Ishikawa (cell line): ENCODE measurements at regions not wholly inside any gene's neighbourhood (a gene's known extent, or its start where the extent isn't known, plus 50 kb on each side); places are given as distances from the start of the nearest gene placed in this dataset.

Experiments
- CEBPB ChIP-seq: IDR thresholded peaks from 2 replicates; pipeline ENCODE4 v1.6.1; 2012
- CREB1 ChIP-seq: IDR thresholded peaks from 2 replicates; pipeline ENCODE4 v1.6.1; 2012; ENCODE audit warnings: low read depth
- EGR1 ChIP-seq: IDR thresholded peaks from 2 replicates; pipeline ENCODE4 v1.6.1; 2012
- EP300 ChIP-seq: IDR thresholded peaks from 2 replicates; pipeline ENCODE4 v1.6.1; 2012; ENCODE audit warnings: borderline replicate concordance
- FOXM1 ChIP-seq: IDR thresholded peaks from 2 replicates; pipeline ENCODE4 v1.6.1; 2012; ENCODE audit warnings: low read depth, borderline replicate concordance
- NFIC ChIP-seq: IDR thresholded peaks from 2 replicates; pipeline ENCODE4 v1.6.1; 2012
- RAD21 ChIP-seq: IDR thresholded peaks from 2 replicates; pipeline ENCODE4 v1.6.1; 2012; ENCODE audit warnings: low read depth
- TAF1 ChIP-seq: IDR thresholded peaks from 2 replicates; pipeline ENCODE4 v1.6.1; 2012; ENCODE audit warnings: low read depth, mild to moderate bottlenecking
- TCF12 ChIP-seq: IDR thresholded peaks from 2 replicates; pipeline ENCODE4 v1.6.1; 2012; ENCODE audit warnings: low read depth
- TEAD4 ChIP-seq: IDR thresholded peaks from 2 replicates; pipeline ENCODE4 v1.6.1; 2012
- YY1 ChIP-seq: IDR thresholded peaks from 2 replicates; pipeline ENCODE4 v1.6.1; 2012; ENCODE audit warnings: low read depth
- ZBTB7A ChIP-seq: IDR thresholded peaks from 2 replicates; pipeline ENCODE4 v1.6.1; 2012; ENCODE audit warnings: low read depth
- TF ChIP-seq, protein P1 (sequence below): IDR thresholded peaks from 2 replicates; pipeline ENCODE4 v1.6.1; 2012
- TF ChIP-seq, protein P2 (sequence below): IDR thresholded peaks from 2 replicates; pipeline ENCODE4 v1.6.1; 2012
- TF ChIP-seq, protein P3 (sequence below): IDR thresholded peaks from 2 replicates; pipeline ENCODE4 v1.6.1; 2012; ENCODE audit warnings: low read depth, mild to moderate bottlenecking

DNA sequence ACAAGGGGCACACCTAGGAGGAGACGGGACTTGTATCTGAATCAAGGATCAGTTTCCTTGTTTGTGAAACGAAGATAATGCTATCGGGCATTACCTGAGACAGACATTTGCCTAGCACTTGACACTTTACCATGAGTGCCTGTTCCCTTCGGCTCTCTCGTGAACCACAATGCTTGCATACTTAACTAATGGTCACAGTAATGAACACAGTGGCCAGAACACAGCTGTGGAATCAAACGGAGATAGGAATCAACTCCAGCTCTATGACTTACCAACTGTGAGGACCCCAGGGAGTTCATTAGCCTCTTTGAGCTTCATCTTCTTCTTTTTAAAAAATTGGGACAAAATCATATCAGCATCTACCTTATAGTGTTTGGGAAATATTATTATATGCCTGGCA lies 207.8 kb downstream of the DRD1 start:
- TF ChIP-seq FOXM1 (no peak), CEBPB (no peak), CREB1 (no peak), YY1 (no peak), TCF12 (no peak), EP300 (no peak), RAD21 (no peak), NFIC (no peak), TEAD4 (no peak), ZBTB7A (no peak), TAF1 (no peak), EGR1 (no peak)
- TF ChIP-seq, protein P1, sequence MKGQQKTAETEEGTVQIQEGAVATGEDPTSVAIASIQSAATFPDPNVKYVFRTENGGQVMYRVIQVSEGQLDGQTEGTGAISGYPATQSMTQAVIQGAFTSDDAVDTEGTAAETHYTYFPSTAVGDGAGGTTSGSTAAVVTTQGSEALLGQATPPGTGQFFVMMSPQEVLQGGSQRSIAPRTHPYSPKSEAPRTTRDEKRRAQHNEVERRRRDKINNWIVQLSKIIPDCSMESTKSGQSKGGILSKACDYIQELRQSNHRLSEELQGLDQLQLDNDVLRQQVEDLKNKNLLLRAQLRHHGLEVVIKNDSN = no peak
- TF ChIP-seq, protein P2, sequence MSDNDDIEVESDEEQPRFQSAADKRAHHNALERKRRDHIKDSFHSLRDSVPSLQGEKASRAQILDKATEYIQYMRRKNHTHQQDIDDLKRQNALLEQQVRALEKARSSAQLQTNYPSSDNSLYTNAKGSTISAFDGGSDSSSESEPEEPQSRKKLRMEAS = no peak
- TF ChIP-seq, protein P3, sequence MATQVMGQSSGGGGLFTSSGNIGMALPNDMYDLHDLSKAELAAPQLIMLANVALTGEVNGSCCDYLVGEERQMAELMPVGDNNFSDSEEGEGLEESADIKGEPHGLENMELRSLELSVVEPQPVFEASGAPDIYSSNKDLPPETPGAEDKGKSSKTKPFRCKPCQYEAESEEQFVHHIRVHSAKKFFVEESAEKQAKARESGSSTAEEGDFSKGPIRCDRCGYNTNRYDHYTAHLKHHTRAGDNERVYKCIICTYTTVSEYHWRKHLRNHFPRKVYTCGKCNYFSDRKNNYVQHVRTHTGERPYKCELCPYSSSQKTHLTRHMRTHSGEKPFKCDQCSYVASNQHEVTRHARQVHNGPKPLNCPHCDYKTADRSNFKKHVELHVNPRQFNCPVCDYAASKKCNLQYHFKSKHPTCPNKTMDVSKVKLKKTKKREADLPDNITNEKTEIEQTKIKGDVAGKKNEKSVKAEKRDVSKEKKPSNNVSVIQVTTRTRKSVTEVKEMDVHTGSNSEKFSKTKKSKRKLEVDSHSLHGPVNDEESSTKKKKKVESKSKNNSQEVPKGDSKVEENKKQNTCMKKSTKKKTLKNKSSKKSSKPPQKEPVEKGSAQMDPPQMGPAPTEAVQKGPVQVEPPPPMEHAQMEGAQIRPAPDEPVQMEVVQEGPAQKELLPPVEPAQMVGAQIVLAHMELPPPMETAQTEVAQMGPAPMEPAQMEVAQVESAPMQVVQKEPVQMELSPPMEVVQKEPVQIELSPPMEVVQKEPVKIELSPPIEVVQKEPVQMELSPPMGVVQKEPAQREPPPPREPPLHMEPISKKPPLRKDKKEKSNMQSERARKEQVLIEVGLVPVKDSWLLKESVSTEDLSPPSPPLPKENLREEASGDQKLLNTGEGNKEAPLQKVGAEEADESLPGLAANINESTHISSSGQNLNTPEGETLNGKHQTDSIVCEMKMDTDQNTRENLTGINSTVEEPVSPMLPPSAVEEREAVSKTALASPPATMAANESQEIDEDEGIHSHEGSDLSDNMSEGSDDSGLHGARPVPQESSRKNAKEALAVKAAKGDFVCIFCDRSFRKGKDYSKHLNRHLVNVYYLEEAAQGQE = no peak

DNA sequence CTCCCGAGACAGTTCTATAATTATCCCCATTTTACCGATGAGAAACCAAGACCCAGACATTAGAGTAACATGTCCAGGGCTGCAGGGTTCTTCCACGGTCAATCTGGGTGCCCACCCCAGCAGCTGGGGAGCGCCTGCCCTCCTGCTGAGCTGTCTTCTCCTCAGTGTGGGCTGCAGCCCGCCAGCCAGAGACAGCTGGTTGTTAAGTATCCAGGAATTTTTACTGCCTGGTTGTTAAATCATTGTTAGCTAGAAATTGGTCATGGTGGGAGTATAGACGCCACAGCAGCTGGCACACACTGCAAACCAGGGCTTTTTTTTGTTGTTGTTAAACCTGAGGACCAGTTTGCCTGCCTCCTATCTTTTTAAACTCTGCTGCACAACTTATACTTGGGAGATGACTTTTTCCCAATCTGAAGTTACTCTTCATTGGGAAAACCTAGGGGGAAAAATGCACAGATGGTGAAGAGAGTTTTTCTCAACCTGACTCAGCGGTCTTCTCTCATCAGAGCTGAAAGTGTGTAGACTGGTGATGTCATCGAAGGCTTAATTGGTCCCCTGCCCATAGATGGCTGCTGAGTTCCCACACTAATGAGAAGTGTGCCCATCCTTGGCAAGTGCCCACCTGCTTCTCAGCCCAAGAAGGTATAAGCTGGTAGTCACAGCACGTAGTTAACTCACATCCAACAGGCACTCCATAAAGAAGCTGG lies 208.6 kb downstream of the DRD1 start:
- TF ChIP-seq FOXM1 (no peak), CEBPB (no peak), YY1 (no peak), TEAD4 (no peak), TCF12 (no peak)

DNA sequence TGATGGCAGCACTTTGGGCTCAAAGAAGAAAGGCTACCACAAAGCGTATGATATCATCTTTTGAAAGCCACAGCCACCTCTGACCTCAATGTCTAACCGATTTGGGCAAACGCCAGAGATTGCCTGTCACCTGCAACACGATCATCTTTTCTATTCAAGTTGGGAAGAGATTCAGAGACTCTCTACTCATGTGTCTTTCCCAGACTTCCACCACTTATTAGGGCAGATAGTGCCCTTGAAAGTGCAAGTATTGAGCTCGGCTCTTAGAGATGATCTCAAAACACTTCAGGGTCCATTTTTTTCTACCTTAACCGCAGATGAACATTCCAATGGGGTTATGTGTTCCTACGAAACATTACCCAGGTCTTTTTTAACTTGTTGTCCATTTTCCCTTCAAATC lies 213.7 kb downstream of the DRD1 start:
- no peak for TF ChIP-seq TCF12
- no peak for TF ChIP-seq CEBPB
- TF ChIP-seq CREB1 = no peak
- no peak for TF ChIP-seq TEAD4
- no peak for TF ChIP-seq FOXM1
- TF ChIP-seq, protein P1 = no peak
- TF ChIP-seq, protein P3 = no peak
- TF ChIP-seq NFIC = no peak
- no peak for TF ChIP-seq EGR1

DNA sequence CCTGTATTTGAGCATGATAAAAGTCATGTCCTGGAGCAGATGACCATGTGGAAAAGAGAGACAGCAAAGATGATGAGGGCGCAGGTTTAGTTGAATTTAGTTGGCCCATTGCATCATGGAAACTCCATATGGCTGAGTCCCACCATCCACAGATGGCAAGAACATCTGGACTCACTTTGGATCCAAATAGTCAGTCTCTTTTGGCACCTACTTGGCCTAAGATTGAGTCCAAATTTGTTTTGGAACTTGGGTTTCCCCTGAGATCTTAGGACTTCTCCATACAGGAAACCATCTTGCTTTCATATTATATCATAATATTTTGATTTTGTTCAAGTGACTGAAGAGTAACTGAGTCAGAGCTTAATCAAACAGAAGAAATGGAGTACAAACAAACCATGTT lies 217.5 kb downstream of the DRD1 start:
- TF ChIP-seq, protein P2 = no peak
- TF ChIP-seq TEAD4 (no peak), YY1 (no peak), ZBTB7A (no peak), EGR1 (no peak), CREB1 (no peak), NFIC (no peak), TAF1 (no peak)
- TF ChIP-seq, protein P1 = no peak

DNA sequence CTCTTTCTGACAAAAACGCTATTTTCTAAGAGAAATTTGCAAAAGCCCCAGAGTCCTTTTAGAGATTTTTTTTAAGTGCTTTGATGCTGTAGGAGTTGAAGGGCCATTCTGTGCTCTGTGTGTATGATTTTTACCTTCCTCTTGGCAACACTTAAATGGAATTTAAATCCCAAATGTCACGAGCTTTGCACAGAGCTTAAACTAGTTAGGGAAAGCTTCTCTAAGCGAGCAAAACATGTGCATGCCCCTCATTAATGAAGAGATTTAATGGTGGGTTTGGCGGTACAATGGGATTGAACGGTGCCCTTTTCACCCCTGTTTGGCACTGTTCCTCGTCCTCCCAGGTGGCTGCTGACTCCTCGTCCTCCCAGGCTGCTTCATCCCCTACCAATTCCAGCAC lies 220.7 kb downstream of the DRD1 start:
- no peak for TF ChIP-seq CREB1
- no peak for TF ChIP-seq EP300
- TF ChIP-seq, protein P2 = no peak
- TF ChIP-seq TCF12 = no peak
- no peak for TF ChIP-seq RAD21
- TF ChIP-seq NFIC = no peak
- TF ChIP-seq EGR1 = no peak
- no peak for TF ChIP-seq TEAD4

DNA sequence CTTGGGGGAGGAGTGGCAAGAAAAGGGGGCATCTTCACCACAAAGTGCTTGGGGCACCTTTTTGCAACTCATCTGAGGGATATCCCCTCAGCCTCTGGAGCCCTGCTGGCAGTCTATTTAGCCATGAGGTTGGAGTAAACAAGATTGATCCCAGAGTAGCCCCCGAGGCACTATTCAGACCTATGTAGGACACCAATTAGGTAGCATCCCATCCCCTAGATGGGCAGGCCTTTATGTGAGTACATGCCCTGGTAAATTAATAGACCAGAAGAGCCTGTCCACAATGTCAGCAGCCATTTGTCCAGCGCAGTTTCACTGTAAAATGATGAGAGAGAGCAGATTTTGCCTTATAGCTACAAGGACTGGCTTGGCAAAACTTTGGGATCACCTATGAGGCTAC lies 221.4 kb downstream of the DRD1 start:
- TF ChIP-seq TEAD4 = no peak
